Loucy (cell line): ENCODE measurements at regions not wholly inside any gene's neighbourhood (a gene's known extent, or its start where the extent isn't known, plus 50 kb on each side); places are given as distances from the start of the nearest gene placed in this dataset.

Source experiments
- H2AFZ ChIP-seq: fragments of 200-600 bp; sonication (generic); 2 replicates; pipeline ENCODE4 v1.6.0; 2016; ENCODE audit warnings: antibody characterized with exemption, mild to moderate bottlenecking, low read length, moderate library complexity
- H3F3A ChIP-seq: fragments of 200-600 bp; 2 replicates; pipeline ENCODE4 v1.6.0; 2016; ENCODE audit warnings: antibody characterized with exemption, low read depth, mild to moderate bottlenecking
- H3K27me3 ChIP-seq: fragments of 200-600 bp; sonication (generic); 2 replicates; pipeline ENCODE4 v1.6.1; 2014; ENCODE audit warnings: low read length, mild to moderate bottlenecking; ENCODE audit not compliant: insufficient read depth, poor library complexity, severe bottlenecking
- H3K36me3 ChIP-seq: fragments of 200-600 bp; sonication (generic); 2 replicates; pipeline ENCODE4 v1.6.1; 2016; ENCODE audit warnings: low read length; ENCODE audit not compliant: insufficient read depth
- H3K4me1 ChIP-seq: fragments of 200-600 bp; sonication (generic); 2 replicates; pipeline ENCODE4 v1.5.1; 2014; ENCODE audit warnings: low read length, mild to moderate bottlenecking; ENCODE audit not compliant: insufficient read depth, poor library complexity, severe bottlenecking
- H3K4me2 ChIP-seq: fragments of 200-600 bp; sonication (generic); 2 replicates; pipeline ENCODE4 v1.6.0; 2014; ENCODE audit warnings: antibody characterized with exemption, low read length, low read depth, mild to moderate bottlenecking; ENCODE audit not compliant: poor library complexity, severe bottlenecking
- H3K4me3 ChIP-seq: fragments of 200-600 bp; sonication (generic); 2 replicates; pipeline ENCODE4 v1.5.1; 2014; ENCODE audit warnings: low read length, mild to moderate bottlenecking, mixed read lengths; ENCODE audit not compliant: poor library complexity, severe bottlenecking
- H3K79me2 ChIP-seq: fragments of 200-600 bp; sonication (generic); 2 replicates; pipeline ENCODE4 v1.6.1; 2014; ENCODE audit warnings: low read length; ENCODE audit not compliant: insufficient read depth
- H3K9ac ChIP-seq: fragments of 200-600 bp; sonication (generic); 2 replicates; pipeline ENCODE4 v1.6.0; 2014; ENCODE audit warnings: mild to moderate bottlenecking, low read depth, low read length, moderate library complexity; ENCODE audit not compliant: poor library complexity, severe bottlenecking
- H3K9me2 ChIP-seq: fragments of 200-600 bp; sonication (generic); replicated peaks from 2 replicates; pipeline ENCODE4 v1.6.1; 2016; ENCODE audit warnings: low read depth, low read length, mixed read lengths
- H3K9me3 ChIP-seq: fragments of 200-600 bp; sonication (generic); 2 replicates; pipeline ENCODE4 v1.6.1; 2014; ENCODE audit warnings: mild to moderate bottlenecking, antibody characterized with exemption, low read length, low read depth; ENCODE audit not compliant: insufficient read depth
- H4K20me1 ChIP-seq: fragments of 200-600 bp; sonication (generic); 2 replicates; pipeline ENCODE4 v1.6.0; 2014; ENCODE audit warnings: antibody characterized with exemption, low read length, mild to moderate bottlenecking; ENCODE audit not compliant: insufficient read depth, poor library complexity, severe bottlenecking
- CTCF ChIP-seq: fragments of 200-600 bp; sonication (generic); conservative IDR thresholded peaks from 2 replicates; pipeline ENCODE4 v1.5.1; 2014; ENCODE audit warnings: mild to moderate bottlenecking, antibody characterized with exemption, low read length
- EZH2phosphoT487 ChIP-seq: fragments of 200-600 bp; IDR thresholded peaks from 2 replicates; pipeline ENCODE4 v1.6.1; 2018; ENCODE audit warnings: antibody characterized with exemption, mild to moderate bottlenecking, moderate library complexity, borderline replicate concordance

DNA sequence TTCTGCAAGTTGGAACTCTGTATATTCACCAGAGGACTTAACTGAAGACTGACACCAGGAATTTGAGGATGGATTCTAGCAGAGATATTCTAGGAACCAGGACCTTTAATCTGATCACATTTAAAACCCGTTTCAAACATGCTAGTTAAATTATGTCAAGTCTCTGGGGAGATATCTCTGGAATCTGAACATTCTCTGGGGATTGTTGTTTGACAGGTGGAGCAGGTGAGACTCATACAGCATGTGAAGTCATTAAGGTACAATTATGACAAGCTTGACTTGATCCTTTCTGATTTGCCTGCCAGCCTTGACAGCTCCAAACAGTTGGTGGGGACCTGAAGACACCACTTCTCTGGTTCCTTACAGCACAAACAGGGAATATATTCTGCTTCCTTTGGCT lies 100.3 kb downstream of the FAT3 start:
- no peak overlapping the region for H3K4me3 ChIP-seq
- TF ChIP-seq CTCF (no peak), EZH2phosphoT487 (no peak)
- H3K27me3 ChIP-seq = no peaks in the 10 kb centered on the region

DNA sequence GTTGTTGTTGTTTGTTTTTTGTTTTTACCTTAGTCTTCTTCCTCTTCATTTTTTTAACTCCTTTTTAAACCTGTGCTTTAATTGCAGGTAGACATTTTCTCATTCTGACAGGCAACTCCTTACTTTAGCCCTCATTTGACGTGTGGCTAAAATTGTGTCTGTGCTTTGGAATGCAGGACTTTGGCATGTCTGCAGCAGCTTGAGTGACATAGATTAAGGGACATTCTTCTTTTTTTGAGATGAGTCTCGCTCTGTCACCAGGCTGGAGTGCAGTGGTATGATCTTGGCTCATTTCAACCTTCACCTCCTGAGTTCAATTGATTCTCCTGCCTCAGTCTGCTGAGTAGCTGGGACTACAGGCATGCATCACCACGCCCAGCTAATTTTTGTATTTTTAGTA lies 100.8 kb downstream of the FAT3 start:
- Histone ChIP-seq H3K9me2 (no peaks in the 10 kb centered on the region), H3F3A (no peaks in the 10 kb centered on the region), H3K79me2 (no peaks in the 10 kb centered on the region), H3K4me2 (no peak overlapping the region), H3K27me3 (no peaks in the 10 kb centered on the region), H4K20me1 (no peaks in the 10 kb centered on the region), H2AFZ (no peak overlapping the region), H3K9me3 (no peaks in the 10 kb centered on the region), H3K4me1 (peaks cover 12% of the 10 kb centered on the region), H3K36me3 (no peaks in the 10 kb centered on the region), H3K4me3 (no peak overlapping the region), H3K9ac (no peak overlapping the region)
- TF ChIP-seq EZH2phosphoT487 (no peak), CTCF (no peak)

More for the DNA sequence above, 100.3 kb downstream of the FAT3 start:
- no peaks in the 10 kb centered on the region for H3K9me2 ChIP-seq
- H3F3A ChIP-seq = no peaks in the 10 kb centered on the region
- no peak overlapping the region for H2AFZ ChIP-seq
- H3K79me2 ChIP-seq = no peaks in the 10 kb centered on the region
- no peak overlapping the region for H3K9ac ChIP-seq
- H3K9me3 ChIP-seq = no peaks in the 10 kb centered on the region
- H3K4me1 ChIP-seq = peaks cover 9% of the 10 kb centered on the region
- no peak overlapping the region for H3K4me2 ChIP-seq
- H3K36me3 ChIP-seq = no peaks in the 10 kb centered on the region
- H4K20me1 ChIP-seq = no peaks in the 10 kb centered on the region

GRCh38 chr11:92329137-92329536 lies 104.5 kb downstream of the FAT3 start:
- H2AFZ ChIP-seq = no peak overlapping the region
- no peaks in the 10 kb centered on the region for H3K27me3 ChIP-seq
- no peaks in the 10 kb centered on the region for H3K79me2 ChIP-seq
- H3K9me3 ChIP-seq = no peaks in the 10 kb centered on the region
- no peak overlapping the region for H3K4me3 ChIP-seq
- H3K36me3 ChIP-seq = no peaks in the 10 kb centered on the region
- no peak overlapping the region for H3K9ac ChIP-seq
- H3K4me2 ChIP-seq = no peak overlapping the region
- H4K20me1 ChIP-seq = no peaks in the 10 kb centered on the region
- TF ChIP-seq CTCF (no peak), EZH2phosphoT487 (no peak)
- no peaks in the 10 kb centered on the region for H3F3A ChIP-seq
- peaks cover 21% of the 10 kb centered on the region for H3K4me1 ChIP-seq
- H3K9me2 ChIP-seq = no peaks in the 10 kb centered on the region
